CD4-positive, CD25-positive, alpha-beta regulatory T cell (primary cell): ENCODE measurements at regions not wholly inside any gene's neighbourhood (a gene's known extent, or its start where the extent isn't known, plus 50 kb on each side); places are given as distances from the start of the nearest gene placed in this dataset.
"Not testable (repeated sequence)": the region's sequence is repeated elsewhere in the genome, so short reads cannot be mapped to it uniquely, and the experiment has no call there.

Source experiments
- ATAC-seq, 2 donors: fragments of 150-1000 bp; cut with Tn5 transposase; one replicate each; pipeline ENCODE4 v1.10.0; 2021; ENCODE audit warnings: low read depth in 2 of 2, moderate number of reproducible peaks in 2 of 2, moderate library complexity in 1 of 2
- DNase-seq, 3 donors: peaks; one replicate each; pipeline versions ENCODE4 v3.0.0 to v3.0.0-alpha.2; 2012 to 2022; ENCODE audit warnings: mixed read lengths in 1 of 3
- H3K27ac ChIP-seq: one replicate; pipeline ENCODE4 v1.7.0; 2013; ENCODE audit warnings: mild to moderate bottlenecking, low read length; ENCODE audit not compliant: insufficient read depth, poor library complexity, severe bottlenecking
- H3K27me3 ChIP-seq: one replicate; pipeline ENCODE4 v1.7.0; 2013; ENCODE audit warnings: low read length; ENCODE audit not compliant: control insufficient read depth, insufficient read depth
- H3K36me3 ChIP-seq: one replicate; pipeline ENCODE4 v1.7.0; 2013; ENCODE audit warnings: mild to moderate bottlenecking, low read length, moderate library complexity; ENCODE audit not compliant: control insufficient read depth, insufficient read depth
- H3K4me1 ChIP-seq: 2 replicates; pipeline ENCODE4 v1.7.0; 2013; ENCODE audit warnings: mild to moderate bottlenecking, low read length; ENCODE audit not compliant: insufficient read depth, control insufficient read depth, poor library complexity, severe bottlenecking
- H3K4me3 ChIP-seq: one replicate; pipeline ENCODE4 v1.7.0; 2013; ENCODE audit warnings: low read depth, mild to moderate bottlenecking, low read length, moderate library complexity
- H3K9me3 ChIP-seq, 2 experiments: 1 replicate in 1 of 2; 2 replicates in 1 of 2; pipeline ENCODE4 v1.7.0; 2013; ENCODE audit warnings: low read length in 2 of 2, mild to moderate bottlenecking in 1 of 2, moderate library complexity in 1 of 2; ENCODE audit not compliant: control insufficient read depth in 2 of 2
- H3K27ac Mint-ChIP-seq, 3 donors: one replicate each; pipeline ENCODE4 v1.8.0; 2020 to 2022; ENCODE audit warnings: mild to moderate bottlenecking in 3 of 3, mixed read lengths in 3 of 3, moderate library complexity in 2 of 3
- H3K27me3 Mint-ChIP-seq: one replicate; pipeline ENCODE4 v1.8.0; 2022; ENCODE audit warnings: mild to moderate bottlenecking, mixed read lengths
- H3K36me3 Mint-ChIP-seq: one replicate; pipeline ENCODE4 v1.8.0; 2020; ENCODE audit warnings: mixed read lengths
- H3K4me1 Mint-ChIP-seq, 4 donors: one replicate each; pipeline ENCODE4 v1.8.0; 2020 to 2022; ENCODE audit warnings: mixed read lengths in 4 of 4, mild to moderate bottlenecking in 1 of 4
- H3K4me3 Mint-ChIP-seq, 4 donors: one replicate each; pipeline ENCODE4 v1.8.0; 2020 to 2022; ENCODE audit warnings: mild to moderate bottlenecking in 4 of 4, mixed read lengths in 4 of 4, moderate library complexity in 3 of 4
- H3K9me3 Mint-ChIP-seq, 7 donors: one replicate each; pipeline ENCODE4 v1.8.0; 2020 to 2022; ENCODE audit warnings: mixed read lengths in 7 of 7, mild to moderate bottlenecking in 3 of 7, moderate library complexity in 2 of 7

DNA sequence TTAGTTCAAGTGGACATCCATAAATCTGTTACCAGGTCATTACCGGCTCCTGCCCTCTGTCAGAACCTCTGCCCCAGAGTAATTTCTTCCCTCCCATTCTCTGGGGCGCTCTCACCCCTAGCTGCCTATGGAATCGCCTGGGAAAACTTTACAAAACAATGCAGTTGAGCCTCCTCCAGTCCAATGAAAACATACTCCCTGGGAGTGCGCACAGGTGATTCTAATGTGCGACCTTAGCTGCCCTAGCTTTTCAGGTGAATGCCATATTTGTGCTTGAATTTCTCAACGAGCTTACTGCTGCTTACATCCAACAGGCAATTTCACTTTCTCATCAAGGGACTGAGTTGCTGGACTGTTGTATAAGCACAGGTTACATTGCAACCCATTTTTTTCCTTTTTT is 230.7 kb downstream of the NPIPA7 start:
- H3K4me3 Mint-ChIP-seq, H3K36me3 Mint-ChIP-seq, H3K4me1 ChIP-seq, H3K9me3 Mint-ChIP-seq, H3K27ac ChIP-seq, H3K36me3 ChIP-seq, H3K27me3 Mint-ChIP-seq, H3K4me3 ChIP-seq, H3K4me1 Mint-ChIP-seq, ATAC-seq, H3K9me3 ChIP-seq, H3K27me3 ChIP-seq, H3K27ac Mint-ChIP-seq, DNase-seq: not testable (repeated sequence)

DNA sequence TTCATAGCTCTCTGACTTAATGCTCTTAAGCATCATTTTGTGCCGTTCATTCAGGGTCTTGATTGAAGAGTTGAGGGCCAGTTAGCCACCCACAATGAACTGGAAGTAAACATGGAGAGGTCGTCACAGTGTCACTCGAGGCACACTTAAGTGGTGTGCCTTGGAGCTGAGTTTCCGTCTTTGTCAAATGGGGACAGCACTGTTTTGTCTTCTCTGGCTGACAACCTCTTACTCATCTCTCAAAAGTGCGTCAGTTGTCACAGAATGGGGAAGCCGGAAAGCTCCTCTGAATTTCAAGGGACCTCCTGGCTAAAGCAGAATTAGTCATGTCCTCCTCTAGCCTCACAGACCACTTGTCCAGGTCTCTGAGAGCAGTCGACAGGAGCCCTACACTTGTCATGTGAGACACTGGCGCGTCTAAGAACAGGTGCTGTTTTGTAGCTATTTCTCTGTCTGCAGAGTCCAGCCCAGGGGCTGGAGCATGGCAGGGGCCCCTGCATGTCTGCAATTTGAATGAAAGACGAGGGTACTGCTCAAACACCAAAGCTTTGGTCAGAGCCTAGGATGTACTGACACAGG is 231.5 kb downstream of the NPIPA7 start:
- not testable (repeated sequence) for H3K27me3 Mint-ChIP-seq, H3K36me3 Mint-ChIP-seq, H3K4me1 Mint-ChIP-seq, H3K27me3 ChIP-seq, H3K9me3 ChIP-seq, ATAC-seq, H3K27ac Mint-ChIP-seq, DNase-seq, H3K36me3 ChIP-seq, H3K4me1 ChIP-seq, H3K27ac ChIP-seq, H3K4me3 ChIP-seq, H3K9me3 Mint-ChIP-seq, H3K4me3 Mint-ChIP-seq

DNA sequence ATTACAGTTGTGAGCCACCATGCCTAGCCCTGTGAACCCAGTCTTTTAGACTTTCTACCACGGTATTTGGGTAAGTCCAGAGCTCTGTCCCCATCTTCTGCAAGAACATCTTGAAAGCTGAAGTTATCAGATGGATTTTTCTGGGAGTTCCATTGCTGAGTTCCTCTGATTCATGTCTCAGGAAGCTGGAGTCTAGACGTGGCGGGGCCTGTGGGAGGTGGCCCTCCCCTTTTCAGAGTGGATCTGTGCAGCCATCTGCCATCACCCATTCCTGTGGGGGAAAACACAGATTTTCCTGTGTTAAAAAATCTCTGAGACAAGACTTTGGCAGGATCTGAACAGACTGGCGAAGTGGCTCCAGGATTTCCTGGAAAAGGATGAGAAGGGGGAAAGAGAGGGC is 234.3 kb downstream of the NPIPA7 start:
- H3K27ac ChIP-seq, H3K4me3 ChIP-seq, H3K4me3 Mint-ChIP-seq, H3K9me3 Mint-ChIP-seq, DNase-seq, H3K4me1 Mint-ChIP-seq, H3K27ac Mint-ChIP-seq, H3K36me3 ChIP-seq, ATAC-seq, H3K27me3 ChIP-seq, H3K27me3 Mint-ChIP-seq, H3K36me3 Mint-ChIP-seq, H3K9me3 ChIP-seq, H3K4me1 ChIP-seq: not testable (repeated sequence)

DNA sequence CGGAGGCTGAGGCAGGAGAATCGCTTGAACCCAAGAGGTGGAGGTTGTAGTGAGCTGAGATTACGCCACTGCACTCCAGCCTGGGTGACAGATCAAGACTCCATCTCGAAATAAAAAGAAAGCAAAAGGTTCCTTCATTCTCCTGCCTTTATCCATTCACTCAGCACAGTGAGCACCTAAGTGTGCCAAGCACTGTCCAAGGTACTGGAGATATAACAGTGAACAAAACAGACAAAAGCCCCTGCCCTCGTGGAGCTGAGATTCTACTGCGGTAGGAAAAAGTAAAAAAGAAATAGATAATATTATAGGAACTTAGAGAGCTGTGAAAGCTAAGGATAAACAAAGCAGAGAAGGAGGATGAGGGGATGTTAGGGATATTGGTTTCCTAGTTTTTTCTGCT is 235.5 kb downstream of the NPIPA7 start:
- not testable (repeated sequence) for H3K36me3 Mint-ChIP-seq, H3K4me3 Mint-ChIP-seq, DNase-seq, H3K4me1 ChIP-seq, H3K9me3 ChIP-seq, H3K4me1 Mint-ChIP-seq, H3K27me3 ChIP-seq, H3K27ac Mint-ChIP-seq, H3K9me3 Mint-ChIP-seq, H3K27me3 Mint-ChIP-seq, H3K36me3 ChIP-seq, H3K4me3 ChIP-seq, H3K27ac ChIP-seq, ATAC-seq

DNA sequence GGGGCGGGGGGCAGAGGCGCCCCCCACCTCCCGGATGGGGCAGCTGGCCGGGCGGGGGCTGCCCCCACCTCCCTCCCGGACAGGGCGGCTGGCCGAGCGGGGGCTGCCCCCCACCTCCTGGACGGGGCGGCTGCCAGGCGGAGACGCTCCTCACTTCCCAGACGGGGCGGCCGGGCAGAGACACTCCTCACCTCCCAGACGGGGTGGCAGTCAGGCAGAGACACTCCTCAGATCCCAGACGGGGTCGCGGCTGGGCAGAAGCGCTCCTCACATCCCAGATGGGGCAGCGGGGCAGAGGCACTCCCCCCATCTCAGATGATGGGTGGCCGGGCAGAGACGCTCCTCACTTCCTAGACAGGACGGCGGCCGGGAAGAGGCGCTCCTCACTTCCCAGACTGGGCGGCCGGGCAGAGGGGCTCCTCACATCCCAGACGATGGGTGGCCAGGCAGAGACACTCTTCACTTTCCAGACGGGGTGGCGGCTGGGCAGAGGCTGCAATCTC is 240.1 kb downstream of the NPIPA7 start:
- not testable (repeated sequence) for H3K9me3 Mint-ChIP-seq, H3K27me3 ChIP-seq, H3K4me3 ChIP-seq, H3K36me3 Mint-ChIP-seq, H3K4me1 Mint-ChIP-seq, H3K27ac ChIP-seq, H3K36me3 ChIP-seq, H3K4me1 ChIP-seq, H3K27me3 Mint-ChIP-seq, ATAC-seq, H3K9me3 ChIP-seq, H3K27ac Mint-ChIP-seq, DNase-seq, H3K4me3 Mint-ChIP-seq

DNA sequence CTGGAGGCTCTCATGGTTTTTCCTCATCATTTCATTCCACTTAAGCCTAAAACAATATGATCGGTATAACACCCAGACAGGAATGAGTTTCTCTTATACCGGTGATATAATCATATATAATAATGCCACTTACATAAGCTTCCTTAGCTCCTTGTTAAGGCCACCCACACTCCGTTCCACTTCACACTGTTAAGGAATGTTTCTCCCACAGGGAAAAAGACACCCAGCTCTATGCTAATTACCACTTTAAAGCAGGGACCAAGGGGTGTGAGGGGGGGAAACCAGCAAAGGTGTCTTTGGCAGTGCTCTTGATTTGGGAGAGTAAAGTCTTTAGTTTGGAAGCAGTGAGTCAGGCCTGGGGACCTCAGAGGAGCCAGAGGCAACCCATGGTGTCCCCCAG is 245.4 kb downstream of the NPIPA7 start:
- ATAC-seq, H3K27me3 ChIP-seq, H3K9me3 ChIP-seq, H3K4me1 ChIP-seq, H3K36me3 ChIP-seq, DNase-seq, H3K27ac ChIP-seq, H3K27ac Mint-ChIP-seq, H3K27me3 Mint-ChIP-seq, H3K4me3 ChIP-seq, H3K4me1 Mint-ChIP-seq, H3K36me3 Mint-ChIP-seq, H3K4me3 Mint-ChIP-seq, H3K9me3 Mint-ChIP-seq: not testable (repeated sequence)

DNA sequence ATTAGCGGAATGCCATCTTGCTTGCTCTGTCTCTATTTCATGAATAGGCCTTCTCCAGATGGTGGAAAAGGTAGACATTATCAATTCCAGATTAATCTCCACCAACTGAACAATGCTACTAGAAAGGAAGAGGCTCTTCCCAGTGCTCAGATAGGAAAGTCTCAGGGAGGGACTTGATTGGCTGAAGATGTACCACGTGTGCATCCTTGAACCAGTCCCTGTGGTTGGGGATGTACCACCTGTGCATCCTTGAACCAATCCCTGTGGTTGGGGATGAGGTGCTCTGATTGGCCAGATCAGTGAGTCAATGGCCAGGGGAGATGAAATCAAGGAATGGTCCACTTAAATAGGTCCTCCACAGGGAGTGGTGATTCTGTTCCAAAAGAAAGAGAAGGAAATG is 246.2 kb downstream of the NPIPA7 start:
- H3K4me1 Mint-ChIP-seq, H3K27ac ChIP-seq, H3K4me3 Mint-ChIP-seq, DNase-seq, H3K36me3 Mint-ChIP-seq, H3K27ac Mint-ChIP-seq, H3K4me1 ChIP-seq, H3K9me3 ChIP-seq, H3K27me3 Mint-ChIP-seq, H3K4me3 ChIP-seq, ATAC-seq, H3K27me3 ChIP-seq, H3K36me3 ChIP-seq, H3K9me3 Mint-ChIP-seq: not testable (repeated sequence)

DNA sequence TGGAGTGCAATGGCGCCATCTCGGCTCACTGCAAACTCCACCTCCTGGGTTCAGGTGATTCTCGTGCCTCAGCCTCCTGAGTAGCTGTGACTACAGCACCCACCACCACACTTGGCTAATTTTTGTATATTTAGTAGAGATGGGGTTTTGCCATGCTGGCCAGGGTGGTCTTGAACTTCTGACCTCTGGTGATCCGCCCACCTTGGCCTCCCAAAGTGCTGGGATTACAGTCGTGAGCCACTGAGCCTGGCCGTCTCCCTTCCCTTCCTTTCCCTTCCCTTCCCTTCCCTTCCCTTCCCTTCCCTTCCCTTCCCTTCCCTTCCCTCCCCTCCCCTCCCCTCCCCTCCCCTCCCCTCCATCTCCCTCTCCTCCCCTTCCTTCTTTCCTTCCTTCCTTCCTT is 248.9 kb downstream of the NPIPA7 start:
- not testable (repeated sequence) for H3K27me3 ChIP-seq, H3K36me3 ChIP-seq, DNase-seq, H3K27me3 Mint-ChIP-seq, ATAC-seq, H3K4me1 ChIP-seq, H3K9me3 ChIP-seq, H3K9me3 Mint-ChIP-seq, H3K36me3 Mint-ChIP-seq, H3K4me3 Mint-ChIP-seq, H3K4me1 Mint-ChIP-seq, H3K4me3 ChIP-seq, H3K27ac ChIP-seq
- H3K27ac Mint-ChIP-seq: peak overlapping the region in 1 of 3 donors; percentile 92
